22Rv1 (cell line): ENCODE measurements at regions not wholly inside any gene's neighbourhood (a gene's known extent, or its start where the extent isn't known, plus 50 kb on each side); places are given as distances from the start of the nearest gene placed in this dataset.
A peak's percentile ranks its signal among the peaks of the same experiment; 100 is the strongest.
"Not testable (repeated sequence)": the region's sequence is repeated elsewhere in the genome, so short reads cannot be mapped to it uniquely, and the experiment has no call there.

ENCODE experiments used
- H3K27ac ChIP-seq: fragments of 450-650 bp; 2 replicates; pipeline ENCODE4 v1.5.1; 2017
- ZFX ChIP-seq: fragments of 450-650 bp; IDR thresholded peaks from 2 replicates; pipeline ENCODE4 v1.6.1; 2017; ENCODE audit warnings: antibody characterized with exemption, borderline replicate concordance
- TF ChIP-seq, protein P1 (sequence below): fragments of 450-650 bp; IDR thresholded peaks from 2 replicates; pipeline ENCODE4 v1.5.1; 2017; ENCODE audit warnings: mild to moderate bottlenecking

DNA sequence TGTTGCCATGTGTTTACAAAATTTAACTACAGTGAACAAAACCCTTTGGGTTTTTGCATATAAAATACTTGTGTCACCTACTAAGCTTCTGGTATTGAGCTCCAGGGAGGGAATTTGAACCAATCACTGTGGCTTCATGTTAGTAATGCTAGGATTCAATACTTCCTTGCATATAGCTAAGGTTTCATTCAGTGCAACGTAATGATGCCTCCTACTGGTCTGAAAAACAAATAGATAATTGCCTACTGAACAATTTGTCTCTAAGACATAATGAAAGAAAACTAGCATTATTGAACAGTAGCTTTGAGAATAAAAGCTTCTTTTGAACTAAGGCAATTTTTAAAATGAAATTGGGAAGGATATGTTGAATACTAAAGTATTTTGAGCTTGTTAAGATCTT is 244.4 kb downstream of the ZWINT start:
- H3K27ac ChIP-seq: no peak overlapping the region
- TF ChIP-seq ZFX: no peak
- TF ChIP-seq, protein P1, sequence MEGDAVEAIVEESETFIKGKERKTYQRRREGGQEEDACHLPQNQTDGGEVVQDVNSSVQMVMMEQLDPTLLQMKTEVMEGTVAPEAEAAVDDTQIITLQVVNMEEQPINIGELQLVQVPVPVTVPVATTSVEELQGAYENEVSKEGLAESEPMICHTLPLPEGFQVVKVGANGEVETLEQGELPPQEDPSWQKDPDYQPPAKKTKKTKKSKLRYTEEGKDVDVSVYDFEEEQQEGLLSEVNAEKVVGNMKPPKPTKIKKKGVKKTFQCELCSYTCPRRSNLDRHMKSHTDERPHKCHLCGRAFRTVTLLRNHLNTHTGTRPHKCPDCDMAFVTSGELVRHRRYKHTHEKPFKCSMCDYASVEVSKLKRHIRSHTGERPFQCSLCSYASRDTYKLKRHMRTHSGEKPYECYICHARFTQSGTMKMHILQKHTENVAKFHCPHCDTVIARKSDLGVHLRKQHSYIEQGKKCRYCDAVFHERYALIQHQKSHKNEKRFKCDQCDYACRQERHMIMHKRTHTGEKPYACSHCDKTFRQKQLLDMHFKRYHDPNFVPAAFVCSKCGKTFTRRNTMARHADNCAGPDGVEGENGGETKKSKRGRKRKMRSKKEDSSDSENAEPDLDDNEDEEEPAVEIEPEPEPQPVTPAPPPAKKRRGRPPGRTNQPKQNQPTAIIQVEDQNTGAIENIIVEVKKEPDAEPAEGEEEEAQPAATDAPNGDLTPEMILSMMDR: peak; percentile 80

DNA sequence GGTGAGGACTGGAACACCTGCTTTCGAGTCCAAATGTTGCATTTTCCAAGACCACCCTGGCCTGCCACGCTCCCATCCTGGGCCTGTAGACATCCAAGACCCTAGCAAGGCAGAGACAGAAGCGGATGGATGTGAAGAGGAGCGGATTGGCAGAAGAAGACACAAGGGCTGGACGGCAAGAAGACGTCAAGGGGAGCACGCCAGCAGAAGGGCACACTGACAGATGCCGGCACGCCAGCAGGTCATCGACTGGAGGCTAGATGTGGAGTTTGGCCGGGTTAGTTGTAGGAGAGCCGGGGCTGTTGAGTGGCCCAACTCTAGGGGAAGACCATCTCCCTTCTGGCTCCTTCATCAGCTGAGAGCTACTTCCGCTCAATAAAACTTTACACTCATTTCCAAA is 251.6 kb downstream of the ZWINT start:
- TF ChIP-seq, protein P1: no peak
- TF ChIP-seq ZFX: no peak
- H3K27ac ChIP-seq: no peak overlapping the region

DNA sequence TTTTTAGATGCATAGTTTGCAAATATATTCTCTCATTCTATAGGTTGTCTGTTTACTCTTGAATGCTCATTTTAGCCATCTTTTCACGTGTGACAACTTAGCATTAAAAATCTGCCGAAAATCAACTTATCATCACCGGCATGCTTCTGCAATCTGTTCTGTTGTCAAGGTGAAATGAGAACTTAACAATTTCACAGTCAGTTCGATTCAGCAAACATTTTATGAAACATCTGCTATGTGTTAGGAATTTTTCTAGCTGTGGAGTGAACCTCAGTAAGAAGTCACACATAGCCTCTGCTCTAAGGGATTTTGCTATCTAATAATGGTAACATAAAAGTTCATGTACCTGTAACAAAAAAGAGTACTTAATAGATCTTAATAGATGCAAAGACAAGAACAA is 256.1 kb downstream of the ZWINT start:
- TF ChIP-seq, protein P1: no peak
- no peak for TF ChIP-seq ZFX
- no peak overlapping the region for H3K27ac ChIP-seq

DNA sequence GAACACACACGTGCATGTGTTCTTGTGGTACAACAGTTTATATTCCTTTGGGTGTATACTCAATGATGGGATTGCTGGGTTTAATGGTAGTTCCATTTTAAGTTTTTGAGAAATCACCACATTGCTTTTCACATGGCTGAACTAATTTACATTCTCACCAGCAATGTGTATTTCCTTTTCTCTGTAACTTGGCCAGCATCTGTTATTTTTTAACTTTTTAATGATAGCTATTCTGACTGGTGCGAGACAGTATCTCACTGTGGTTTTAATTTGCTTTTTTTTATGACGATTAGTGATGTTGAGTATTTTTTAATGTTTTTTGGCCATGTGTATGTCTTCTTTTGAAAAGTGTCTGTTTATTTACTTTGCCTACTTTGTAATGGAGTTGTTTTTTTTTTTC is 256.6 kb downstream of the ZWINT start:
- TF ChIP-seq, protein P1: no peak
- no peak for TF ChIP-seq ZFX

DNA sequence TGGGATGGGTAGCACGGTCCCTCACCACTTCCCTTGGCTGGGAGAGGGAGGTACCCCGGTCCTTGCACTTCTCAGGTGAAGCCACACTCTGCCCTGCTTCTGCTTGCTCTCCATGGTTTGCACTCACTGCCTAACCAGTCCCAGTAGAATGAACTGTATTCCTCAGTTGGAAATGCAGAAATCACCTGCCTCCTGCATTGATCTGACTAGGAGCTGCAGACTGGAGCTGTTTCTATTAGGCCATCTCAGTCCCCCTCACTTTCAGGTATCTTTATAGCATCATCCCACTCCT is 264.9 kb downstream of the ZWINT start:
- TF ChIP-seq, protein P1: no peak
- TF ChIP-seq ZFX: no peak
- no peak overlapping the region for H3K27ac ChIP-seq

More for the DNA sequence above, 256.6 kb downstream of the ZWINT start:
- no peak overlapping the region for H3K27ac ChIP-seq

DNA sequence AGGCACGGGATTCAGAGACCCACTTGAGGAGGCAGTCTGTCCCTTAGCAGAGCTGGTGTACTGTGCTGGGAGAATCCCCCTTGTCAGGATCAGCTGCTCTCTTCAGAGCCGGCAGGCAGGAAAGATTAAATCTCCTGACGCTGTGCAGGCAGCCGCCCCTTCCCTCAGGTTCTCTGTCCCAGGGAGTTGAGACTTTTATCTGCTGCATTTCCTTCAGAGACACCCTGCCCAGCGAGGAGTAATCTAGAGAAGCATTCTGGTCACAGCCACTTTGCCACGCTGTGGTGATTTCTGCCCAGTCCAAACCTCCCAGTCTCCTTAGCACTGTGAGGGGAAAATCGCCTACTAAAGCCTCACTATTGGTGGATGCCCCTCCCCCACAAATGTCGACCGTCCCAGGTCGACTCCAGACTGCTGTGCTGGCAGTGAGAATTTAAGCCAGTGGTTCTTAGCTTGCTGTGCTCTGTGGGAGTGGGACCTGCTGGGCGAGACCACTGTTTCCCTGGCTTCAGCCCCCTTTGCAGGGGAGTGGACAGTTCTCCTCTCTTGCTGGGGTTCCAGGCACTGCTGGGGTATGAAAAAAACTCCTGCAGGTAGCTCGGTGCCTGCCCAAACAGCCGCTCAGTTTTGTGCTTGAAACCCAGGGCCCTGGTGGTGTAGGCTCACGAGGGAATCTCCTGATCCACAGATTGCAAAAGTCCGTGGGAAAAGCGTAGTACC is 265.4 kb downstream of the ZWINT start:
- TF ChIP-seq, protein P1: no peak
- TF ChIP-seq ZFX: no peak
- H3K27ac ChIP-seq: no peak overlapping the region

DNA sequence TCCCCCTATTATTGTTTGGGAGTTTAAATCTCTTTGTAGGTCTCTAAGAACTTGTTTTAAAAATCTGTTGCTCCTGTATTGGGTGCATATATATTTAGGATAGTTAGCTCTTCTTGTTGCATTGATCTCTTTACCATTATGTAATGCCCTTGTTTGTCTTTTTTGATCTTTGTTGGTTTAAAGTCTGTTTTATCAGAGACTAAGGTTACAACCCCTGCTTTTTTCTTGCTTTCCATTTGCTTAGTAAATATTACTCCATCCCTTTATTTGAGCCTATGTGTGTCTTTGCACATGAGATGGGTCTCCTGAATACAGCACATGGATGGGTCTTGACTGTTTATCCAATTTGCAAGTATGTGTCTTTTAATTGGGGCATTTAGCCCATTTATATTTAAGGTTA is 267.4 kb downstream of the ZWINT start:
- H3K27ac ChIP-seq: not testable (repeated sequence)

DNA sequence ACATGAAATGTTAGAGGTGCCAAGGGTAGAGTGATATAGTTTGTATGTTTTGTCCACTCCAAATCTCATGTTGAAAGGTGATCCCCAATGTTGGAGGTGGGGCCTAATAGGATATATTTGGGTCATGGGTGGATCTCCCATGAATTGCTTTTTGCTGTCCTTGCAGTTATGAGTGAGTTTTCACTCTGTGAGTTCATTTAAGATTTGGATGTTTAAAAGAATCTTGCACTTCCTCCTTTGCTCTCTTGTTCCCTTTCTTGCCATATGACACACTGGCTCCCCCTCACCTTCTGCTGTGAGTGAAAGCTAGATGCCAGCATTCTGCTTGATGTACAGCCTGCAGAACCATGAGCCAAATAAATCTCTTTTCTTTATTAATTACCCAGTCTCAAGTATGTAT is 269.2 kb downstream of the ZWINT start:
- H3K27ac ChIP-seq: no peak overlapping the region
- TF ChIP-seq, protein P1: no peak
- TF ChIP-seq ZFX: no peak
